Activated T-helper 2 cell treated with anti-CD3 and anti-CD28 coated beads, Interferon-gamma antibody, Interleukin-2, Interleukin-4, amounts not matched to agents 10 μg/mL and 5 μg/mL and 100 μg/mL, durations not matched to agents 14 hours and 24 hours and 36 hours (primary cell): ENCODE measurements at regions not wholly inside any gene's neighbourhood (a gene's known extent, or its start where the extent isn't known, plus 50 kb on each side); places are given as distances from the start of the nearest gene placed in this dataset.

ENCODE experiments used
- DNase-seq: peaks from one replicate; pipeline ENCODE4 v3.0.0; 2021; ENCODE audit warnings: low spot score
- H3K27ac Mint-ChIP-seq: one replicate; pipeline ENCODE4 v1.8.0; 2021; ENCODE audit warnings: mixed read lengths
- H3K27me3 Mint-ChIP-seq: one replicate; pipeline ENCODE4 v1.8.0; 2021; ENCODE audit warnings: low read depth, mixed read lengths
- H3K36me3 Mint-ChIP-seq: one replicate; pipeline ENCODE4 v1.8.0; 2021; ENCODE audit warnings: low read depth, mixed read lengths
- H3K4me1 Mint-ChIP-seq: one replicate; pipeline ENCODE4 v1.8.0; 2021; ENCODE audit warnings: low read depth, mixed read lengths
- H3K4me3 Mint-ChIP-seq: one replicate; pipeline ENCODE4 v1.8.0; 2021; ENCODE audit warnings: low read depth, mild to moderate bottlenecking, moderate library complexity, mixed read lengths
- H3K9me3 Mint-ChIP-seq: one replicate; pipeline ENCODE4 v1.8.0; 2021; ENCODE audit warnings: mixed read lengths
- intact Hi-C: fragments of 100-400 bp; cut with micrococcal nuclease; formaldehyde crosslinking; loops from one replicate; pipeline ENCODE4 v1.15.1; 2023

- Mint-ChIP-seq H3K27ac (no peak overlapping the region), H3K9me3 (no peaks in the 10 kb centered on the region), H3K27me3 (no peaks in the 10 kb centered on the region), H3K4me1 (no peaks in the 10 kb centered on the region), H3K4me3 (no peak overlapping the region), H3K36me3 (no peaks in the 10 kb centered on the region)
- intact Hi-C loops = no loop called here
- no peak for DNase-seq
Observed at GRCh38 chr20:41983159-41983558, 365.0 kb upstream of the CHD6 start.

GRCh38 chr20:41981746-41982145 lies 363.6 kb upstream of the CHD6 start:
- no peaks in the 10 kb centered on the region for H3K36me3 Mint-ChIP-seq
- H3K27ac Mint-ChIP-seq = no peak overlapping the region
- no peaks in the 10 kb centered on the region for H3K27me3 Mint-ChIP-seq
- intact Hi-C loops = no loop called here
- H3K4me1 Mint-ChIP-seq = no peaks in the 10 kb centered on the region
- no peak overlapping the region for H3K4me3 Mint-ChIP-seq
- no peaks in the 10 kb centered on the region for H3K9me3 Mint-ChIP-seq
- no peak for DNase-seq

- H3K9me3 Mint-ChIP-seq = no peaks in the 10 kb centered on the region
- intact Hi-C loops = no loop called here
- no peaks in the 10 kb centered on the region for H3K36me3 Mint-ChIP-seq
- no peaks in the 10 kb centered on the region for H3K4me1 Mint-ChIP-seq
- DNase-seq = no peak
- H3K27me3 Mint-ChIP-seq = no peaks in the 10 kb centered on the region
- no peak overlapping the region for H3K27ac Mint-ChIP-seq
- no peak overlapping the region for H3K4me3 Mint-ChIP-seq
Observed at GRCh38 chr20:41978875-41979274, 360.7 kb upstream of the CHD6 start.

DNA sequence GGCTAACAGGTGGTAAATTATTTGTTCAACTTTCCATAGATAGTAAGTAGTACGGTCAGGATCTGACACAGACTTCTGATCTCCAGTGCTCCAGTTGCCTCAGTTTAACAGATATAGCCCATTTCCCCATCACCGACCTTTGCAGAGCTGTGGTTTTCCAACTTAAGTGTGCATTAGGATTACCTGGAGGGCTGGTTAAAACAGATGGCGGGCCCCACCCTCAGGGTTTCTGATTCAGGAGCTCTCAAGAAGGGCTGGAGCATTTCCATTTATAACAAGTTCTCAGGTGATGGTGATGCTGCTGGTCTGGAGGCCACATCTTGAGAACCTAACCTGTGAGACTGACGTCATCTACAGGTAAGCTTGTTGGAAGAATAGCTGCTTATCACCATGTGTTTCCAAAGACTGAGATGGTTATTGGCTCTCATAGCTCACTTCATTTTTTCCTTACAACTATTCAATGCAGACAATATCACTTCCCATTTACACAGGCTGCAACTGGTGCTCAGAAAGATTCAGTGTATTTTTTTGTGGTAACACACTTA lies 360.1 kb upstream of the CHD6 start:
- Mint-ChIP-seq H3K4me3 (no peak overlapping the region), H3K4me1 (no peaks in the 10 kb centered on the region), H3K36me3 (no peaks in the 10 kb centered on the region), H3K9me3 (no peaks in the 10 kb centered on the region), H3K27ac (no peak overlapping the region), H3K27me3 (no peaks in the 10 kb centered on the region)
- intact Hi-C loops = no loop called here
- no peak for DNase-seq

GRCh38 chr20:41969656-41970055 lies 351.5 kb upstream of the CHD6 start:
- DNase-seq = no peak
- intact Hi-C loops = no loop called here

DNA sequence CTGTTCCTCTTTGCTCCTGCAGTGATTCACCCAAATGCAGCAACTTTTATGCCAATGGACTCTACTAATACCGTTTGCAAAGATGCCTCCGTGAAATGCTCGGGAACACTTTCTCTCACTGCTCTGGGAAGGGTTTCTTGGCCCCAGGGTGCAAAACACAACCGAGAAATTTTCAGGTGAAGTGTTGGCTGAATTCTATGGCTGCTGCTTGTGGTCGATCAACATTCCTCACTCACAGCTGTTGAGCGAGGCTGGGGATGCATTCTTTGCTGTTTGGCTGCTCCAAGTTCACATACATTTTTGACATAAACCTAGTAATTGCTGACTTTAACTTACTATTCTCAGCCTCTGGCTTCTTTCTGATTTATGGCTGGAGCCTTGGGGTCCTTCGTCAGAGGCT lies 342.0 kb upstream of the CHD6 start:
- Mint-ChIP-seq H3K9me3 (no peaks in the 10 kb centered on the region), H3K4me1 (no peaks in the 10 kb centered on the region), H3K4me3 (no peak overlapping the region), H3K27ac (no peak overlapping the region), H3K27me3 (peaks cover 2% of the 10 kb centered on the region), H3K36me3 (no peaks in the 10 kb centered on the region)
- no peak for DNase-seq
- intact Hi-C loops = no loop called here

More at GRCh38 chr20:41969656-41970055, 351.5 kb upstream of the CHD6 start:
- Mint-ChIP-seq H3K36me3 (no peaks in the 10 kb centered on the region), H3K27ac (no peak overlapping the region), H3K4me3 (no peak overlapping the region), H3K27me3 (no peaks in the 10 kb centered on the region), H3K9me3 (no peaks in the 10 kb centered on the region), H3K4me1 (no peaks in the 10 kb centered on the region)

DNA sequence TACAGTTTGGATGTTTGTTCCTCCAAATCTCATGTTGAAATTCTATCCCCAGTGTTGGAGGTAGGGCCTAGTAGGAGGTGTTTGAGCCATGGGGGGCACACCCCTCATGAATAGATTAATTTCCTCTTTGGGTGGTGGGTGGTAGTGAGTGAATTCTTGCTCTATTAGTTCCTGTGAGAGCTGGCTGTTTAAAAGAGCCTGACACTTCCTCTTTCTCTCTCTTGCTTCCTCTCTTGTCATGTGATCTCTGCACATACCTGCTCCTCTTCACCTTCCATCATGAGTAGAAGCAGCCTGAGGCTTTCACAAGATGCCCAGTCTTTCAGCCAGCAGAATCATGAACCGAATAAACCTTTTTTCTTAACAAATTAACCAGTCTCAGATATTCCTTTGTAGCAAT lies 340.2 kb upstream of the CHD6 start:
- intact Hi-C loops = loop anchor here (10.0 kb wide), 1 partner anchor 1226 kb away; the partner anchor contains the start of gene PTPRT
- H3K27ac Mint-ChIP-seq = no peak overlapping the region
- no peak overlapping the region for H3K4me3 Mint-ChIP-seq
- H3K4me1 Mint-ChIP-seq = no peaks in the 10 kb centered on the region
- peaks cover 4% of the 10 kb centered on the region for H3K27me3 Mint-ChIP-seq
- no peaks in the 10 kb centered on the region for H3K9me3 Mint-ChIP-seq
- DNase-seq = no peak
- no peaks in the 10 kb centered on the region for H3K36me3 Mint-ChIP-seq

DNA sequence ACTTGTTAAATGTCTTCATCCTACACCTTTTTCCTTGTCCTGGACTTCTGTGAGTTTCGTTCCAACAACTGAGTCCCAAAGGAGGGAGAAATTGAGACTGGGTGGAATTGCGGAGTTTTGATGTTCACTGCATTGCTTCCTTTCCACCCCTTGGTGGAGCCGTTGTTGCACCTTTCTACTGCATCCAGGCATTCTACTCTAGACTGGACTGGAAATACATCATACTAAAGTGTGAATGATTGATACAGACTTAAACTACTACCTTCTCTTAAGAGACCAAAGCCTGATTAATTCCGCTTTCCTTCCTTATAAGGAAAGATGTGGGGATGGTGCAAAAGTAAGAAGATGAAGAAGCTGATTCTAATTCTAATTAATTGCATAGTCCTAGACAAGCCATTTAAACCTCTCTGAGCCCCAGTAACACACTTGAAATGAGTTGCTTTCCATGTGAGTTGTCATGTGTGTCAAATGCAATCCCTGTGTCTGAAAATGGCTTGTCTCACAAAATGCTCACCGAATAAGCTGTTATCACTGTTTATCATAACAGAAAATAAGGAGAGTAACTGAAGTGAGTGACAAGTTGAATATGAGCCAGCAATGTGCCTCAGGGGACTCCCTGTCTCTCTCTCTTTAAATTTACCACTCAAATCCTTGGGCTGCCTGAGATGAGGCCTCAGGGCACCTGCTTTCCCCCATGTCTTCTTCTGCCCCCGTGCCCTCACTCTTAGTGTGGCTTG lies 338.3 kb upstream of the CHD6 start:
- no peak overlapping the region for H3K27ac Mint-ChIP-seq
- H3K4me1 Mint-ChIP-seq = peaks cover 2% of the 10 kb centered on the region
- no peaks in the 10 kb centered on the region for H3K36me3 Mint-ChIP-seq
- no peaks in the 10 kb centered on the region for H3K9me3 Mint-ChIP-seq
- H3K4me3 Mint-ChIP-seq = no peak overlapping the region
- intact Hi-C loops = loop anchor here (10.0 kb wide), 1 partner anchor 1228 kb away; the partner anchor contains the start of gene PTPRT
- DNase-seq = no peak
- peaks cover 7% of the 10 kb centered on the region for H3K27me3 Mint-ChIP-seq

- intact Hi-C loops = loop anchor here (10.0 kb wide), 1 partner anchor 1233 kb away; the partner anchor contains the start of gene PTPRT
- Mint-ChIP-seq H3K9me3 (no peaks in the 10 kb centered on the region), H3K27me3 (peaks cover 7% of the 10 kb centered on the region), H3K36me3 (no peaks in the 10 kb centered on the region), H3K27ac (no peak overlapping the region), H3K4me3 (no peak overlapping the region), H3K4me1 (peaks cover 2% of the 10 kb centered on the region)
- DNase-seq = no peak
Observed at GRCh38 chr20:41952166-41952565, 334.0 kb upstream of the CHD6 start.

DNA sequence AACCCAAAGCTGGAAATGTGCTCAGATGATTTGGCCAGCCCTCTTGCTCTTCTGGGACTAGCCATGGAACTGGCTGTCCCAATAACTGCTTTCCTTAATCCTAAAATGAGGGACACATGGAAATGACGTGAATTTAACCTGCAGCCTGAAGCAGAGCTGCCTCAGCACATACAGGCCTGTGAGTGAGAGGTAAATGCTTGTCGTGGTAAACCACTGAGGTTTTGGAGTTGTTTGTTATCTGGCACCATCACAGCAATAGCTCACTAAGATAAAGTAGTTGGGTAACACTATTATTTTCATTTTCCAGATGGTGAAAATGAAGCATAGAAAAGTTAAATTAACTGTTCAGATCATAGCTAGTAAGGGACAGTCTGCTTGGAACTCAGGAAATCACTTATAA lies 333.4 kb upstream of the CHD6 start:
- Mint-ChIP-seq H3K9me3 (no peaks in the 10 kb centered on the region), H3K27ac (no peak overlapping the region), H3K36me3 (no peaks in the 10 kb centered on the region), H3K4me3 (no peak overlapping the region), H3K4me1 (peaks cover 2% of the 10 kb centered on the region), H3K27me3 (peaks cover 11% of the 10 kb centered on the region)
- intact Hi-C loops = loop anchor here (10.0 kb wide), 1 partner anchor 1233 kb away; the partner anchor contains the start of gene PTPRT
- no peak for DNase-seq

- DNase-seq = no peak
Observed at GRCh38 chr20:41939659-41940058, 321.5 kb upstream of the CHD6 start.

DNA sequence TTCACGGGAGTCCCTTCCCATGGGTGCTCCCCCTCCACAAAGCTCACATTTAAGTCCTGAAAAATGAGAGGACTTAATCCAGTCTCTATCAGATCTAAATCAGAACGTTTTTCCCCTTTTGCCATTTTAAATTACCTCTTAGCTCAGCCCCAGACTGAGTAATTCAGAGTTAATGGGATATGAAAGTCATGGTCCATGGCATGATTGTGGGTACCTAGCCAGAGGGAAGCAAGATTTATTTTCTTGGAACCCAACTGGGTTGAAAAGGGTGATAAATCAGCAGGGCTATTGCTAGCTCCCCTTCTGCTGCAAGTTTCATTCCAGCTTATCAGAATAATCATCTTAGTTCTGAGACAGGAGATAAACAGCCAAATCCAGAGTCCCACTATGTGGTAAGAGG lies 320.2 kb upstream of the CHD6 start:
- no peaks in the 10 kb centered on the region for H3K36me3 Mint-ChIP-seq
- H3K27me3 Mint-ChIP-seq = no peaks in the 10 kb centered on the region
- no peak for DNase-seq
- H3K4me1 Mint-ChIP-seq = no peaks in the 10 kb centered on the region
- no peak overlapping the region for H3K27ac Mint-ChIP-seq
- no peak overlapping the region for H3K4me3 Mint-ChIP-seq
- intact Hi-C loops = no loop called here
- H3K9me3 Mint-ChIP-seq = no peaks in the 10 kb centered on the region

More at GRCh38 chr20:41939659-41940058, 321.5 kb upstream of the CHD6 start:
- H3K9me3 Mint-ChIP-seq = no peaks in the 10 kb centered on the region
- H3K36me3 Mint-ChIP-seq = no peaks in the 10 kb centered on the region
- no peak overlapping the region for H3K4me3 Mint-ChIP-seq
- H3K27me3 Mint-ChIP-seq = no peaks in the 10 kb centered on the region
- H3K4me1 Mint-ChIP-seq = no peaks in the 10 kb centered on the region
- H3K27ac Mint-ChIP-seq = no peak overlapping the region
- intact Hi-C loops = no loop called here

DNA sequence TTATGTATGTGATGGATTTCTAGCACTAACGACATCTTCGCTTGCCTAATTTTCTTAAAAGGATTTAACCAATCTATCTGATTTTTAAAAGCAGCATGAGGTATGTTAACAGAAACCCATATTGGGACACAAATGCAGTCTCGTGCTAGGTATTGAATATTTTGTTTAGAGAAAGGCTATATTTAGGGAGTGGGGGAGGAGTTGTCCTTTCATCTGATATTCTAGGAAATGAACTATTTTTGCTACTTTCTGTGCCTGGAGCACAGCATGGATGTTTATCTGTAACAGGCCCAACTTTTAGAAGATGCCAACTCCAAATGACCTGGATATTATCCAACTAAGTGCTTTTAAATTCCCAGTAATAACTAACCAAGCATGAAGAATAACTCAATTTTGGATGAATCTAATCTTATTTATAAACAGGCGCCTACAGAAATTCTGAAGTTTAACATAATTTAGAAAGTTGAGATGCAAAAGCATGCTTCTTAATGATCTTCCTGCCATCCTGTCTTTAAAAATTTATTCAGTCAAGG lies 317.1 kb upstream of the CHD6 start:
- Mint-ChIP-seq H3K9me3 (no peaks in the 10 kb centered on the region), H3K4me1 (no peaks in the 10 kb centered on the region), H3K4me3 (no peak overlapping the region), H3K27me3 (no peaks in the 10 kb centered on the region), H3K27ac (no peak overlapping the region), H3K36me3 (no peaks in the 10 kb centered on the region)
- DNase-seq = no peak
- intact Hi-C loops = no loop called here
